BLaER1 (cell line): ENCODE measurements at regions not wholly inside any gene's neighbourhood (a gene's known extent, or its start where the extent isn't known, plus 50 kb on each side); places are given as distances from the start of the nearest gene placed in this dataset.

Source experiments
- H3K27ac ChIP-seq: shearing (Covaris generic); formaldehyde crosslinking; 2 replicates; pipeline ENCODE4 v1.8.1; 2022
- H3K27me3 ChIP-seq: shearing (Covaris generic); formaldehyde crosslinking; 2 replicates; pipeline ENCODE4 v1.8.1; 2022
- H3K36me3 ChIP-seq: shearing (Covaris generic); formaldehyde crosslinking; 2 replicates; pipeline ENCODE4 v1.8.1; 2022
- H3K4me1 ChIP-seq: shearing (Covaris generic); formaldehyde crosslinking; 2 replicates; pipeline ENCODE4 v1.8.1; 2022
- H3K4me2 ChIP-seq: shearing (Covaris generic); formaldehyde crosslinking; 2 replicates; pipeline ENCODE4 v1.8.1; 2022
- H3K4me3 ChIP-seq: shearing (Covaris generic); formaldehyde crosslinking; 2 replicates; pipeline ENCODE4 v1.8.1; 2022
- H3K9ac ChIP-seq: shearing (Covaris generic); formaldehyde crosslinking; 2 replicates; pipeline ENCODE4 v1.8.1; 2022
- H3K9me3 ChIP-seq: shearing (Covaris generic); formaldehyde crosslinking; 2 replicates; pipeline ENCODE4 v1.8.1; 2022
- H4K20me1 ChIP-seq: shearing (Covaris generic); formaldehyde crosslinking; 2 replicates; pipeline ENCODE4 v1.8.1; 2022
- Cebpa-rat ChIP-seq: shearing (Covaris generic); IDR thresholded peaks from 2 replicates; pipeline ENCODE4 v1.8.1; 2022

DNA sequence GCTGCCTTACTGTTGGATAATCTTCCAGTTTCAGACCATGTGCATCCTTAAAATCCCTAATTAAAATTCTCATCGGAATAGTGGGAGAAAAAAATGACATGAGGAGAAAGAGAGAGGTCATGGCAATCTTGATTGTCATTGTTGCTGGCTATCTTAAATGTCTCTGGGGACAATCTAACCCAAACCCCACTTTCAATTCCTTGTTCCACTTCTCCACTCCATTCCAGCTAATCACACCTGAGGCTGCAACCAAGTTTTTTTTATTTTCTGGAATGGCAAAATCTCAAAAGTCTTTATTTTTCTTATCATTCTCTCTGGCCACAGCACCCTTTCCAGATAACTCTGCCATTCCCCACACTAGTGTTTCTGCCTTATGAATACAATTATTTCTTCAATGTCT is 171.9 kb upstream of the RASA1 start:
- Histone ChIP-seq H4K20me1 (no peaks in the 10 kb centered on the region), H3K9me3 (no peaks in the 10 kb centered on the region), H3K4me2 (no peak overlapping the region), H3K27ac (no peak overlapping the region), H3K36me3 (no peaks in the 10 kb centered on the region), H3K9ac (no peak overlapping the region), H3K4me1 (no peaks in the 10 kb centered on the region), H3K4me3 (no peak overlapping the region), H3K27me3 (no peaks in the 10 kb centered on the region)
- no peak for TF ChIP-seq Cebpa-rat

DNA sequence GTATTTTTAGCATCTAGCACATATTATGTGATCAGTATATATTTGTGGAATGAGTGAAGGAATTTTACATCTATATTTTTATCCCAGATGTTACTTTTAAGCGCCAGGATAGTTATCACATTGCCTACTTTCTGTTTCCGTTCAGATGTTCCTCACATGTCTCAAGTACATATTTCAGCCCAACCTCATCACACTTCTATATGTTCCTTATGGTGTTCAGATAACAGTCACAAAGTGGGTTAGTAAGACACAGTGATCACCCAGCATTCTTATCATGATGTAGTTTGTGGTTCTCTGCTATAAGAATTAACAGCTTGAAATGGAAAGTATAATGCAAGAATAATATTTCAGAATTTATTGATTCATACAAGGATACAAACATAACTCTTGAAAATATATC is 170.0 kb upstream of the RASA1 start:
- no peaks in the 10 kb centered on the region for H3K27me3 ChIP-seq
- no peaks in the 10 kb centered on the region for H3K4me1 ChIP-seq
- TF ChIP-seq Cebpa-rat: no peak
- no peak overlapping the region for H3K27ac ChIP-seq
- no peaks in the 10 kb centered on the region for H3K9me3 ChIP-seq
- H3K4me2 ChIP-seq: no peak overlapping the region
- no peak overlapping the region for H3K9ac ChIP-seq
- H4K20me1 ChIP-seq: no peaks in the 10 kb centered on the region
- H3K4me3 ChIP-seq: no peak overlapping the region
- no peaks in the 10 kb centered on the region for H3K36me3 ChIP-seq

DNA sequence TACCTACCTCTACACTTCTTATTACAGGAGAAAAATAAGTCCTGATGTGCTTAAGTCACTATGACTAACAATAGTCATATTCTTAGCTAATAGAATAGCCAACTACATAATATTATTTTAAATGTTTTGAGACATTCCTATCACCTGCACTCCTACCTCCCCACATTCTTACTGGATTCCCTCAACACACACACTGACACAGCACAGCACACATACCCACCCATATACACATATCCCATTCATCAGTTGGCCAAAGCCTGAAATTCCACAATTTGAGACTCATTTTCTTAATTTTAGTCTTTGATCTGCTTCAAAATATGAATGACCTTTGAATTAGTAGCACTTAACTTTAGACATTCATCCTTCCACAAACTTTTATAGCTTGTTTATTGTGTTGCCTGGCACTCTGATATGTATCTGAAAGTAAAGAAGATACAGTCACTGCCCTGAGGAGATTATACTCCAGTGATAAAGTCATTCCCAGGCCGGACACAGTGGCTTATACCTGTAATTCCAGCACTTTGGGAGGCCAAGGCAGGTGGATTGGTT is 168.3 kb upstream of the RASA1 start:
- no peak overlapping the region for H3K27ac ChIP-seq
- no peaks in the 10 kb centered on the region for H3K36me3 ChIP-seq
- no peak overlapping the region for H3K4me3 ChIP-seq
- H3K4me2 ChIP-seq: no peak overlapping the region
- no peaks in the 10 kb centered on the region for H3K9me3 ChIP-seq
- H3K4me1 ChIP-seq: no peaks in the 10 kb centered on the region
- no peak overlapping the region for H3K9ac ChIP-seq
- no peaks in the 10 kb centered on the region for H4K20me1 ChIP-seq
- no peak for TF ChIP-seq Cebpa-rat
- no peaks in the 10 kb centered on the region for H3K27me3 ChIP-seq

DNA sequence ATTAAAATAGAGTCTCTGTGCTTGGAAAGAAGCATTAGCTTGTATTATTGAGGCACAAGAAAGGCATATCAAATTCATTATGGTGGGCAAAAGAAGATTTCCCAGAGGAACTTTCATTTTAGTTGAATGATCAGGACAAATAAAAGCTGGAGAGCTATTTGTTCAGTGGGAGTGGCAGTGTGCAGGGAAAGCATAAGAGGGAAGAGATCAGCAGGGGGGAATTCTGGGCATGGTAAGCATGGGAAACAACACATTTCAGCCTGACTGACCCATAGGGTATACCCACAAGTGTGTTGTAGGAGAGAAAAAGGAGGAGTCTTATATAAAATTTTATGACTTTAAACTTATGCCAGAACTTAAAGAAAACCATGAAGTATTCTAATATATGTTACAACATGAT is 167.7 kb upstream of the RASA1 start:
- Histone ChIP-seq H3K36me3 (no peaks in the 10 kb centered on the region), H3K4me3 (no peak overlapping the region), H3K27me3 (no peaks in the 10 kb centered on the region), H3K4me1 (no peaks in the 10 kb centered on the region), H3K9ac (no peak overlapping the region), H4K20me1 (no peaks in the 10 kb centered on the region), H3K4me2 (no peak overlapping the region), H3K9me3 (no peaks in the 10 kb centered on the region), H3K27ac (no peak overlapping the region)
- no peak for TF ChIP-seq Cebpa-rat

DNA sequence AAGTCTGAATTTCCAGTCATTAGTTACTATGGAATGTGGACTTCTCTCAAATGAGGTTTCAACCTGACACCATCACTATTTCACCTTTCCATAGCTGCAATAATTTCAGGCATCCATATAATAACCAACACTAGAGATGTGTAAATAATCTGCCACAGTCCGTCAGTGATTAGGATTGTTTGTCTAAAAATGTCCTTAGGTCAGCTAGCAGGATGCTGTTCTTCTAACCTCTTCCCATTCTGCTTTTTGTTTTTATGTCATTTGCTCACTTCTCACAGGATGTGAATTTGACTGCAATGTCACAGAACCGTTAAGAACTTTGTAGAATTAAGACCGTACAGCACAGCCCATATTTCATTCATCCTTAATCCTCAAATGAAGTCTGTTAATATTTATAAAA is 166.4 kb upstream of the RASA1 start:
- no peaks in the 10 kb centered on the region for H3K9me3 ChIP-seq
- no peak for TF ChIP-seq Cebpa-rat
- no peak overlapping the region for H3K27ac ChIP-seq
- no peak overlapping the region for H3K4me2 ChIP-seq
- H3K36me3 ChIP-seq: no peaks in the 10 kb centered on the region
- no peaks in the 10 kb centered on the region for H4K20me1 ChIP-seq
- H3K9ac ChIP-seq: no peak overlapping the region
- no peaks in the 10 kb centered on the region for H3K4me1 ChIP-seq
- no peak overlapping the region for H3K4me3 ChIP-seq
- no peaks in the 10 kb centered on the region for H3K27me3 ChIP-seq

DNA sequence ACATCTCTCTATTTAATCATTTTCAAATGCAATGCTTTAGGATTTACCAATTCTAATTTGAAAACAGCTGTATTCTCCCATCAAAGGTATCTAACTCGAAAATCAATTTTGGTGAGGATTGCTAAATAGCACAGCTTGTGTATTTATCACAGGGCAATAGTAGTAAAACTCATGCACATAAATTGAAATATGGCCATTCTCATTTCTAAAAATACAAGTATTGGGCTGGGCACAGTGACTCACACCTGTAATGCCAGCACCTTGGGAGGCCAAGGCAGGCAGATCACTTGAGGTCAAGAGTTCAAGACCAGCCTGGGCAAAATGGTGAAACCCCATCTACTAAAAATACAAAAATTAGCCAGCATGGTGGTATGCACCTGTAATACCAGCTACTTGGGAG is 164.8 kb upstream of the RASA1 start:
- Histone ChIP-seq H4K20me1 (no peaks in the 10 kb centered on the region), H3K4me3 (no peak overlapping the region), H3K9ac (no peak overlapping the region), H3K27ac (no peak overlapping the region), H3K27me3 (no peaks in the 10 kb centered on the region), H3K4me1 (no peaks in the 10 kb centered on the region), H3K4me2 (no peak overlapping the region), H3K36me3 (no peaks in the 10 kb centered on the region), H3K9me3 (no peaks in the 10 kb centered on the region)
- TF ChIP-seq Cebpa-rat: no peak

DNA sequence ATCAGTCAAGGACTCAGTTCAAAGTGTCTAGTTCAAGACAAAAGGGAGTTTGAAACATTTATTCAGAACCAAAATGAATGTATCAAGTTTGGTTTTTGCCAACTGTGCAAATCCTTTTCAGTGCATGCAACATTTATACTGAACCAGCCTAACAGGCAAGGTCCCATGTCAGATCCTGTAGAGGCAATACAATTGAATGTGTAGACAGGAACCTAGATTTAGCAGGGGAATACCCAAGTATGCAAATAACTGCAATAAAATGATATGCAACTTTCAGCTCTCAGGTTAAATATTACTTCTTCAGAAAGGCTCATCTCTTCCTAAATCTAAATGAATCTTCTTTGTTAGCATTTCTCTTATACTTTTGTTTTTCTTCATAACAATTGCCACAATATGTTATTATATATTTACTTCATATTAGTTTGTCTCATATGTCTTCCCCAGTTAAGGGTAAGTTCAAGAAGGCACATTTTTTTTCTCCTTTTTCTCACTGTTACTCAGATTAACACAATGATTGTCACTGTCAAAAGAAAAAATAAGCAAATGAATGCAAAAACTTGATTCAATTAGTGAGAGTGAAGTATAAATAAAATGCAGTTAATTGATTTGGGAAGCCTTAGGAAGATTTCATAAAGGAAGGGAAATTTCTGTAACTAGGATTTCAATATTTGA is 163.9 kb upstream of the RASA1 start:
- Histone ChIP-seq H3K36me3 (no peaks in the 10 kb centered on the region), H3K9me3 (no peaks in the 10 kb centered on the region), H3K4me1 (no peaks in the 10 kb centered on the region), H4K20me1 (no peaks in the 10 kb centered on the region), H3K27ac (no peak overlapping the region), H3K4me3 (no peak overlapping the region), H3K27me3 (no peaks in the 10 kb centered on the region), H3K9ac (no peak overlapping the region), H3K4me2 (no peak overlapping the region)
- TF ChIP-seq Cebpa-rat: no peak

DNA sequence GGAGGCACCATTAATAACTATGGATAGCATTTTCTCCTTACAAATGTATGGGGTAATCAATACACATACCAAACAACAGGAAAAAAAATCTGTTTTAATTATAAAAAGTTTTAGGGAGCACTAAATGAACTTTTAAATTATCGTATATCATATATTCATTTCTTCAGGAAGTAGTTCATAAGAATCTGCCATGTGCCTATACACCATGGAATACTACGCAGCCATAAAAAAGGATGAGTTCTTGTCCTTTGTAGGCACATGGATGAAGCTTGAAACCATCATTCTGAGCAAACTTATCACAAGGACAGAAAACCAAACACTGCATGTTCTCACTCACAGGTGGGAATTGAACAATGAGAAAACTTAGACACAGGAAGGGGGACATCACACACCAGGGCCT is 162.1 kb upstream of the RASA1 start:
- H3K36me3 ChIP-seq: no peaks in the 10 kb centered on the region
- H3K27ac ChIP-seq: no peak overlapping the region
- H3K4me2 ChIP-seq: no peak overlapping the region
- no peak overlapping the region for H3K4me3 ChIP-seq
- no peaks in the 10 kb centered on the region for H4K20me1 ChIP-seq
- H3K9ac ChIP-seq: no peak overlapping the region
- no peak for TF ChIP-seq Cebpa-rat
- no peaks in the 10 kb centered on the region for H3K27me3 ChIP-seq
- no peaks in the 10 kb centered on the region for H3K9me3 ChIP-seq
- no peaks in the 10 kb centered on the region for H3K4me1 ChIP-seq

DNA sequence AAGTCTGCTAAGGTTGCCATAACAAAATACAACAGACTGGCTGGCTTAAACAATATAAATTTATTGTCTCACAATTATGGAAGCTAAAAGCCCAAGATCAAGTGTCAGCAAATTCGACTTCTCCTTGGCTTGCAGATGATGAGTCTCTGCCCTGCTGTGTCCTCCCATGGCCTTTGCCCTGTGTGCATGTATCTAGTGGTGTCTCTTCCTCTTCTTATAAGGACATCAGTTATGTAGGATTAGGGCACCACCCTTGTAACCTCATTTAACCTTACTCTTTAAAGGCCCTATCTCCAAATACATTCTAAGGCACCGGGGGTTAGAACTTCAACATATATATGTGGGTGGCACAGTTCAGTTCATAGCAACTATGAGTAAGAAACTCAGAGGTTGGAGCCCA is 157.9 kb upstream of the RASA1 start:
- Histone ChIP-seq H3K4me2 (no peak overlapping the region), H3K36me3 (no peaks in the 10 kb centered on the region), H4K20me1 (no peaks in the 10 kb centered on the region), H3K9ac (no peak overlapping the region), H3K27ac (no peak overlapping the region), H3K27me3 (no peaks in the 10 kb centered on the region), H3K9me3 (no peaks in the 10 kb centered on the region), H3K4me3 (no peak overlapping the region), H3K4me1 (peaks cover 26% of the 10 kb centered on the region)
- no peak for TF ChIP-seq Cebpa-rat

DNA sequence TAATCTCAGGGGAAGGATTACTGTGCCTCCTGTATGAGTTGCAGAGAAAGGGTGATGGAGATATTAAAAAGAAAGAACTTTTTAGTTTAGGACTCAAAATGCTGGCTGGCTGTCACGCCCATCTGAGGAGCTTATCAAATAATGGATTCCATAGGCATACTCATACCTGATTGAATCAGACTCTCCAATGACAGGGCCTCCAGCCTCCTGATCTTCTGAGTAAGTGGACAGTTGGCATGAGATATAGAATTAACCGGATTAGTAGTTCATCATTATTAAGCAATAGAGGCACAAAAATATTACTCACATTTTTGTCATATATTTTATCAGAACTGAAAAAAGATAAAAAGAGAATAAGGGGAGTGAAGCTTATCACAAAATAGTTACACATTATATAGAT is 157.0 kb upstream of the RASA1 start:
- Histone ChIP-seq H3K27ac (no peak overlapping the region), H4K20me1 (no peaks in the 10 kb centered on the region), H3K4me2 (no peak overlapping the region), H3K9ac (no peak overlapping the region), H3K9me3 (no peaks in the 10 kb centered on the region), H3K4me1 (peaks cover 32% of the 10 kb centered on the region), H3K4me3 (no peak overlapping the region), H3K27me3 (no peaks in the 10 kb centered on the region), H3K36me3 (no peaks in the 10 kb centered on the region)
- TF ChIP-seq Cebpa-rat: no peak

DNA sequence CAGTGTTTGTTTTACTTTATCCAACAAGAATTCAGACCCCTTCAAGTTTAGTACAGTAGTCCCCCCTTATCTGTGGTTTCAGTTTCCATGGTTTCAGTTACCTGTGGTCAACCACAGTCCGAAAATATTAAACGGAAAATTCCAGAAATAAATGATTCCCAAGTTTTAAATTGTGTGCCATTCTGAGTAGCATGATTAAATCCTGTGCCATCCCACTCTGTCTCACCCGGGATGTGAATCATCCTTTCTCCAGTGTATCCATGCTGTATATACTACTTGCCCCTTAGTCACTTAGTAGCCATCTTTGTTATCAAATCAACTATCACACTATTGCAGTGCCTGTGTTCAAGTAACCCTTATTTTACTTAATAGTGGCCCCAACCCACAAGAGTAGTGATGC is 153.8 kb upstream of the RASA1 start:
- Histone ChIP-seq H3K27ac (peak overlapping the region; percentile 45; the same call in 1 of the 2 replicates), H3K4me3 (peak overlapping the region; percentile 46; the same call in 1 of the 2 replicates), H3K9ac (no peak overlapping the region), H3K4me2 (peak overlapping the region; percentile 75), H3K36me3 (no peaks in the 10 kb centered on the region), H3K27me3 (no peaks in the 10 kb centered on the region), H4K20me1 (no peaks in the 10 kb centered on the region), H3K4me1 (peaks cover 32% of the 10 kb centered on the region), H3K9me3 (peaks cover 4% of the 10 kb centered on the region)
- no peak for TF ChIP-seq Cebpa-rat
